Activated naive CD4-positive, alpha-beta T cell treated with anti-CD3 and anti-CD28 coated beads, Interleukin-2, amount 50 U/mL, for 72 hours (primary cell): ENCODE measurements at regions not wholly inside any gene's neighbourhood (a gene's known extent, or its start where the extent isn't known, plus 50 kb on each side); places are given as distances from the start of the nearest gene placed in this dataset.
"Not testable (repeated sequence)": the region's sequence is repeated elsewhere in the genome, so short reads cannot be mapped to it uniquely, and the experiment has no call there.

Experiments used
- ATAC-seq, 2 donors: fragments of 150-1000 bp; cut with Tn5 transposase; 2 replicates each; pipeline ENCODE4 v1.10.0; 2021; ENCODE audit warnings: mild to moderate bottlenecking in 2 of 2, moderate library complexity in 2 of 2
- DNase-seq, 2 donors: peaks; one replicate each; pipeline ENCODE4 v3.0.0; 2021 to 2022; ENCODE audit warnings: low spot score in 2 of 2
- H3K27ac Mint-ChIP-seq, 2 donors: one replicate each; pipeline ENCODE4 v1.8.0; 2022; ENCODE audit warnings: mild to moderate bottlenecking in 2 of 2, mixed read lengths in 2 of 2
- H3K36me3 Mint-ChIP-seq, 2 donors: one replicate each; pipeline ENCODE4 v1.8.0; 2022; ENCODE audit warnings: mixed read lengths in 2 of 2
- H3K9me3 Mint-ChIP-seq, 2 donors: one replicate each; pipeline ENCODE4 v1.8.0; 2022; ENCODE audit warnings: mixed read lengths in 2 of 2

- H3K36me3 Mint-ChIP-seq: no peaks in the 10 kb centered on the region
- DNase-seq (no peak), ATAC-seq (no peak)
- H3K27ac Mint-ChIP-seq: no peak overlapping the region
- H3K9me3 Mint-ChIP-seq: no peaks in the 10 kb centered on the region
Observed at GRCh38 chr17:77793146-77793970, 165.1 kb upstream of the TNRC6C start.

- Mint-ChIP-seq H3K36me3 (no peaks in the 10 kb centered on the region), H3K9me3 (no peaks in the 10 kb centered on the region), H3K27ac (no peak overlapping the region)
- no peak for DNase-seq
- no peak for ATAC-seq
Observed at GRCh38 chr17:77793971-77794235, 164.6 kb upstream of the TNRC6C start.

GRCh38 chr17:77794846-77795245, 163.7 kb upstream of the TNRC6C start:
- DNase-seq (no peak), ATAC-seq (no peak)
- Mint-ChIP-seq H3K9me3 (no peaks in the 10 kb centered on the region), H3K27ac (no peak overlapping the region), H3K36me3 (no peaks in the 10 kb centered on the region)

- H3K9me3 Mint-ChIP-seq: no peaks in the 10 kb centered on the region
- DNase-seq (no peak), ATAC-seq (no peak)
- no peaks in the 10 kb centered on the region for H3K36me3 Mint-ChIP-seq
- H3K27ac Mint-ChIP-seq: no peak overlapping the region
Observed at GRCh38 chr17:77795685-77796084, 162.8 kb upstream of the TNRC6C start.

GRCh38 chr17:77796176-77796860, 162.2 kb upstream of the TNRC6C start:
- no peak for ATAC-seq
- Mint-ChIP-seq H3K9me3 (no peaks in the 10 kb centered on the region), H3K27ac (no peak overlapping the region), H3K36me3 (no peaks in the 10 kb centered on the region)
- DNase-seq: no peak

- ATAC-seq: no peak
Observed at GRCh38 chr17:77798031-77798430, 160.5 kb upstream of the TNRC6C start.

GRCh38 chr17:77798481-77798880, 160.0 kb upstream of the TNRC6C start:
- DNase-seq (no peak), ATAC-seq (no peak)
- Mint-ChIP-seq H3K27ac (no peak overlapping the region), H3K36me3 (no peaks in the 10 kb centered on the region), H3K9me3 (no peaks in the 10 kb centered on the region)

More at GRCh38 chr17:77798031-77798430, 160.5 kb upstream of the TNRC6C start:
- Mint-ChIP-seq H3K9me3 (no peaks in the 10 kb centered on the region), H3K27ac (no peak overlapping the region), H3K36me3 (no peaks in the 10 kb centered on the region)
- no peak for DNase-seq

- ATAC-seq (no peak), DNase-seq (no peak)
- no peak overlapping the region for H3K27ac Mint-ChIP-seq
- H3K36me3 Mint-ChIP-seq: no peaks in the 10 kb centered on the region
- no peaks in the 10 kb centered on the region for H3K9me3 Mint-ChIP-seq
Observed at GRCh38 chr17:77800816-77801215, 157.7 kb upstream of the TNRC6C start.

GRCh38 chr17:77801545-77802332, 156.8 kb upstream of the TNRC6C start:
- DNase-seq (no peak), ATAC-seq (no peak)
- H3K9me3 Mint-ChIP-seq: no peaks in the 10 kb centered on the region
- no peaks in the 10 kb centered on the region for H3K36me3 Mint-ChIP-seq
- H3K27ac Mint-ChIP-seq: no peak overlapping the region

- H3K9me3 Mint-ChIP-seq: no peaks in the 10 kb centered on the region
- DNase-seq: no peak
- H3K27ac Mint-ChIP-seq: no peak overlapping the region
- no peak for ATAC-seq
- H3K36me3 Mint-ChIP-seq: no peaks in the 10 kb centered on the region
Observed at GRCh38 chr17:77802333-77802615, 156.2 kb upstream of the TNRC6C start.

GRCh38 chr17:77802811-77803220, 155.7 kb upstream of the TNRC6C start:
- H3K27ac Mint-ChIP-seq: no peak overlapping the region

GRCh38 chr17:77803726-77804125, 154.8 kb upstream of the TNRC6C start:
- no peak overlapping the region for H3K27ac Mint-ChIP-seq
- ATAC-seq: no peak
- H3K9me3 Mint-ChIP-seq: no peaks in the 10 kb centered on the region
- H3K36me3 Mint-ChIP-seq: no peaks in the 10 kb centered on the region
- no peak for DNase-seq

More at GRCh38 chr17:77802811-77803220, 155.7 kb upstream of the TNRC6C start:
- ATAC-seq (no peak), DNase-seq (no peak)
- H3K9me3 Mint-ChIP-seq: no peaks in the 10 kb centered on the region
- H3K36me3 Mint-ChIP-seq: no peaks in the 10 kb centered on the region

- H3K9me3 Mint-ChIP-seq: no peaks in the 10 kb centered on the region
- ATAC-seq: no peak
- H3K27ac Mint-ChIP-seq: no peak overlapping the region
- H3K36me3 Mint-ChIP-seq: no peaks in the 10 kb centered on the region
- no peak for DNase-seq
Observed at GRCh38 chr17:77804796-77805426, 153.6 kb upstream of the TNRC6C start.

GRCh38 chr17:77805970-77806369, 152.5 kb upstream of the TNRC6C start:
- not testable (repeated sequence) for ATAC-seq, H3K27ac Mint-ChIP-seq, H3K9me3 Mint-ChIP-seq, H3K36me3 Mint-ChIP-seq, DNase-seq

GRCh38 chr17:77807051-77807745, 151.3 kb upstream of the TNRC6C start:
- no peaks in the 10 kb centered on the region for H3K9me3 Mint-ChIP-seq
- no peak for DNase-seq
- ATAC-seq: no peak
- H3K27ac Mint-ChIP-seq: no peak overlapping the region
- no peaks in the 10 kb centered on the region for H3K36me3 Mint-ChIP-seq

- no peak for ATAC-seq
- Mint-ChIP-seq H3K36me3 (no peaks in the 10 kb centered on the region), H3K9me3 (no peaks in the 10 kb centered on the region), H3K27ac (no peak overlapping the region)
- no peak for DNase-seq
Observed at GRCh38 chr17:77807746-77808441, 150.6 kb upstream of the TNRC6C start.
